Upper lobe of left lung (tissue), 4 donors: ENCODE measurements at regions not wholly inside any gene's neighbourhood (a gene's known extent, or its start where the extent isn't known, plus 50 kb on each side); places are given as distances from the start of the nearest gene placed in this dataset.

Experiments used
- CTCF ChIP-seq, 6 experiments: fragments of 450-650 bp in 4 of 6; fragments of 200-600 bp in 2 of 6; sonication (generic) in 2 of 6; IDR thresholded peaks; one replicate each; pipeline ENCODE4 v1.5.1; 2016 to 2019; ENCODE audit warnings: antibody characterized with exemption in 6 of 6
- EP300 ChIP-seq, 4 donors: sonication (generic); formaldehyde crosslinking; IDR thresholded peaks; one replicate each; pipeline ENCODE4 v1.5.1; 2017; ENCODE audit warnings: antibody characterized with exemption in 4 of 4, control low read depth in 2 of 4
- POLR2A ChIP-seq, 4 donors: fragments of 450-650 bp; IDR thresholded peaks; one replicate each; pipeline ENCODE4 v1.5.1; 2016 to 2017; ENCODE audit warnings: antibody characterized with exemption in 4 of 4, mild to moderate bottlenecking in 2 of 4
- POLR2AphosphoS5 ChIP-seq, 2 donors: sonication (generic); formaldehyde crosslinking; IDR thresholded peaks; one replicate each; pipeline ENCODE4 v1.5.1; 2017; ENCODE audit warnings: antibody characterized with exemption in 2 of 2

- TF ChIP-seq POLR2AphosphoS5 (IDR thresholded peaks at IDR 0.05) = no peak
- no peak for TF ChIP-seq CTCF (IDR thresholded peaks at IDR 0.05)
- no peak for TF ChIP-seq EP300 (IDR thresholded peaks at IDR 0.05)
- no peak for TF ChIP-seq POLR2A (IDR thresholded peaks at IDR 0.05)
Measured at GRCh38 chr13:38053896-38054295, 184.3 kb upstream of the TRPC4 start.
